ENCODE measurements at regions not wholly inside any gene's neighbourhood (a gene's known extent, or its start where the extent isn't known, plus 50 kb on each side); places are given as distances from the start of the nearest gene placed in this dataset.

GRCh38 chr4:134126955-134127354 lies 74.6 kb downstream of the PABPC4L start (continued):
- TF ChIP-seq ZNF624 (tag by site-specific recombination; IDR thresholded peaks at IDR 0.05): no peak
- TF ChIP-seq ZSCAN4 (tag by site-specific recombination; IDR thresholded peaks at IDR 0.05): no peak
- TF ChIP-seq ZNF549 (tag by site-specific recombination; IDR thresholded peaks at IDR 0.05): no peak
- no peak for TF ChIP-seq ZNF354C (tag by site-specific recombination; IDR thresholded peaks at IDR 0.05; ENCODE audit: borderline replicate concordance, low read depth)
- no peak for TF ChIP-seq ZNF701 (tag by site-specific recombination; IDR thresholded peaks at IDR 0.05)
- TF ChIP-seq ZFHX2 (tag by site-specific recombination; conservative IDR thresholded peaks at IDR 0.05): no peak
- no peak for TF ChIP-seq ZNF138 (tag by site-specific recombination; IDR thresholded peaks at IDR 0.05; ENCODE audit: borderline replicate concordance)
- no peak for TF ChIP-seq ZNF302 (tag by site-specific recombination; IDR thresholded peaks at IDR 0.05; ENCODE audit: low read depth)
- TF ChIP-seq REPIN1 (tag by site-specific recombination; IDR thresholded peaks at IDR 0.05; ENCODE audit: low read depth): no peak
- no peak for TF ChIP-seq ZNF530 (tag by site-specific recombination; IDR thresholded peaks at IDR 0.05; ENCODE audit: low read depth)
- no peak for TF ChIP-seq ZNF280C (tag by site-specific recombination; IDR thresholded peaks at IDR 0.05)
- no peak for TF ChIP-seq ZNF16 (tag by site-specific recombination; IDR thresholded peaks at IDR 0.05; ENCODE audit: low read depth)
- TF ChIP-seq TSHZ1 (tag by site-specific recombination; IDR thresholded peaks at IDR 0.05; ENCODE audit: borderline replicate concordance): no peak

- Histone ChIP-seq H3K4me1 (ENCODE audit: control insufficient read depth, insufficient read depth, low read length) (no peaks in the 10 kb centered on the region), H3K4me3 (ENCODE audit: low read depth, low read length) (no peak overlapping the region), H3K36me3 (ENCODE audit: control insufficient read depth in 2 of 2, insufficient read depth in 1 of 2, low read length in 2 of 2) (no peaks in the 10 kb centered on the region), H3K9me3 (ENCODE audit: control insufficient read depth, insufficient read depth, low read depth, low read length) (no peaks in the 10 kb centered on the region), H3K27ac (ENCODE audit: extremely low read depth, low read depth, low read length) (no peak overlapping the region)
- TF ChIP-seq PBX3 (CRISPR knock-in tag; IDR thresholded peaks at IDR 0.05) (no peak), ZNF473 (tag by site-specific recombination; IDR thresholded peaks at IDR 0.05) (no peak), ZNF426 (tag by site-specific recombination; IDR thresholded peaks at IDR 0.05) (no peak), OVOL3 (tag by site-specific recombination; IDR thresholded peaks at IDR 0.05) (no peak), ZNF629 (tag by site-specific recombination; IDR thresholded peaks at IDR 0.05) (no peak), ZNF280D (tag by site-specific recombination; IDR thresholded peaks at IDR 0.05) (no peak), ZNF335 (tag by site-specific recombination; conservative IDR thresholded peaks at IDR 0.05) (no peak), ZNF311 (tag by site-specific recombination; IDR thresholded peaks at IDR 0.05; ENCODE audit: borderline replicate concordance) (no peak), ZFP37 (tag by site-specific recombination; IDR thresholded peaks at IDR 0.05) (no peak), ZNF26 (tag by site-specific recombination; IDR thresholded peaks at IDR 0.05) (no peak), ZNF350 (tag by site-specific recombination; IDR thresholded peaks at IDR 0.05) (no peak), ZBTB48 (tag by site-specific recombination; IDR thresholded peaks at IDR 0.05) (no peak)
- ChIA-PET CTCF (no interaction called here), POLR2A (no interaction called here)
These were observed 75.5 kb downstream of the PABPC4L start for GRCh38 chr4:134126000-134126560.
